Fibroblast of peridontal ligament (primary cell): ENCODE measurements at regions not wholly inside any gene's neighbourhood (a gene's known extent, or its start where the extent isn't known, plus 50 kb on each side); places are given as distances from the start of the nearest gene placed in this dataset.
"Not testable (repeated sequence)": the region's sequence is repeated elsewhere in the genome, so short reads cannot be mapped to it uniquely, and the experiment has no call there.

Experiments
- DNase-seq: peaks from one replicate; pipeline ENCODE4 v3.0.0-alpha.2; 2010; ENCODE audit errors: extremely low read depth

- no peak for DNase-seq
Measured at GRCh38 chr14:71734076-71734475, 198.2 kb upstream of the RGS6 start.

DNA sequence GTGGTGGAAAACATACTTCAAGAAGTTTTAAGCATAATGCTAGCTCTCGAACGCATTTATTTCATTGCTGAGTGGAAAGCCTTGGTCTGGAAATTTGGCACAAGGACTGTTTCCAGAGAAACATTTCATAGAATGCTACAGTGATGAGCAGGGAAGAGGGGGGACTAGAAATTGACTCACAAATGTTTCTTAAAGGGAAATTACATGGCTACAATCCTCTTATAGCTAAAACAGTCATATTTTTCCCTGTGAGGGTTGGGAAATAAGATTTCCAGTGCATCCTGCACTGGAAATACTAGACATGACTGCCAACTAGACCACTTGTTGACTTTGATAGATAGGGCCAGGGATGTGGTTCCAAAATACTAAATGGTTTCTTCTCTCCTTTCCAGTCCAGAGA is 197.3 kb upstream of the RGS6 start:
- no peak for DNase-seq

GRCh38 chr14:71737760-71738159 is 194.5 kb upstream of the RGS6 start:
- DNase-seq, result no peak

- DNase-seq, result no peak
Measured at GRCh38 chr14:71739273-71739990, 192.8 kb upstream of the RGS6 start.

GRCh38 chr14:71741241-71741640 is 191.0 kb upstream of the RGS6 start:
- DNase-seq, result no peak

GRCh38 chr14:71742485-71742884 is 189.7 kb upstream of the RGS6 start:
- DNase-seq, result no peak

DNA sequence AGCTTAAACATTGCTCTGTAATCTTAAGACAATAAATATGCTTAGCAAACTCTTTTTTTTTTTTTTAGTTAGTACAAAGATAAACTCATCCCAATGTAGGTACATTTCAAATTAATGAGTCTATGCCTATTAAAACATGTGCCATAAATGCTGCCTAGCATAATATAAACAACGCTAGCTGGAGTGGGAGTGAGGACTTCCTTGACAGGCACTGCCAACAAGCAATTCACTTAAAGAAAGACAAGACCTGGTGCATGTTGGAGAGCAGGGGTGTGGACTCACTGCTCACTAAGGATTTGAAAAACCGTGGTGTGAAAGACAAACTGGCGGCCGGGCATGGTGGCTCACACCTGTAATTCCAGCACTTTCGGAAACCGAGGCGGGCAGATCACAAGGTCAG is 187.2 kb upstream of the RGS6 start:
- no peak for DNase-seq

- DNase-seq, result no peak
Measured at GRCh38 chr14:71748196-71748595, 184.0 kb upstream of the RGS6 start.

DNA sequence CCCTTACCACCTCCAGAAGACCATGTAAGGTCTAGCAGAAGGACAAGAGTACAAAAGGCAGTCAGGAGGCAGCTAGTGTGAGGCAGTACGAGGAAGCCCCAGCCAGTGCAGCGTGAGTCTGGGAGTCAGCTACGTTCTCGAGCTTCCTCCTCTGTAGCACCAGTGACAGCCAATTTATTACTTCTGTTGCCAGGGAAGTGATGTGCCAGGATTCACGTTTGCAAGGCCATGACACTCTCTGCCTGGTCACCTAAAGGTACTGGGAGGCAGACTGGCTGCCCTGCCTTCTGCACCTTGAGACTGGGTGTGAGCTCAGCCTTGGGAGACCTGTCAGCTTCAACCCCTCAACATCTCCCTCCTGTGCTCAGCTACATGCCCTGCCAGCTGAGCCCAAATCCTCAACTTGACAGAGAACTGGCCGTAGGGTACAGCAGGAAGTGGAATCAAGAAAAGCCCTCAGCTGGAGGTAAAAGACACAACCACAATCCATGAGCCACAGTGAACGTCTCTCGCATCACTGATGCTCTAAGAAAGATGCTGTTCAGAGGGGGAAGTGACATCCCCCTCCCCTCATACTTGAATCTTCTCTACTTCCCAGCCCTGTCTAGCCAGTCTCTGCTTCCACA is 182.5 kb upstream of the RGS6 start:
- DNase-seq, result no peak

DNA sequence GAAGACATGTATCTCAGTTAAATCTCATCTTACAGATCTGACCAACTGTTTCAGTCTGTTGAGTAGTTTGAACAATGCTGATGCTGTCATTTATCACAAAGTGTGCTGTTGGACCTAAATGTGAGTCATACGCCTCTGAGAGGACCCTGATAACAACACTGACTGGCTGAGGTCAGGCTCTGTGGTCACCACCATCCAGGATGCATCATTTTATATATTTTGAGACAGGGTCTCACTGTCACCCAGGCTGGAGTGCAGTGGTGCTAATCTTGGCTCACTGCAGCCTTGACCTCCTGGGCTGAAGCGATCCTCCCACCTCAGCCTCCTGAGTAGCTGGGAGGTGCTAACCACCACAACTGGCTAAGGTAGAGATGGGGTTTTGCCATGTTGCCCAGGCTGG is 181.0 kb upstream of the RGS6 start:
- no peak for DNase-seq

- DNase-seq, result no peak
Measured at GRCh38 chr14:71752111-71752738, 180.0 kb upstream of the RGS6 start.

GRCh38 chr14:71753126-71753830 is 179.0 kb upstream of the RGS6 start:
- peak; percentile 92 for DNase-seq

GRCh38 chr14:71753976-71754375 is 178.3 kb upstream of the RGS6 start:
- DNase-seq, result no peak

DNA sequence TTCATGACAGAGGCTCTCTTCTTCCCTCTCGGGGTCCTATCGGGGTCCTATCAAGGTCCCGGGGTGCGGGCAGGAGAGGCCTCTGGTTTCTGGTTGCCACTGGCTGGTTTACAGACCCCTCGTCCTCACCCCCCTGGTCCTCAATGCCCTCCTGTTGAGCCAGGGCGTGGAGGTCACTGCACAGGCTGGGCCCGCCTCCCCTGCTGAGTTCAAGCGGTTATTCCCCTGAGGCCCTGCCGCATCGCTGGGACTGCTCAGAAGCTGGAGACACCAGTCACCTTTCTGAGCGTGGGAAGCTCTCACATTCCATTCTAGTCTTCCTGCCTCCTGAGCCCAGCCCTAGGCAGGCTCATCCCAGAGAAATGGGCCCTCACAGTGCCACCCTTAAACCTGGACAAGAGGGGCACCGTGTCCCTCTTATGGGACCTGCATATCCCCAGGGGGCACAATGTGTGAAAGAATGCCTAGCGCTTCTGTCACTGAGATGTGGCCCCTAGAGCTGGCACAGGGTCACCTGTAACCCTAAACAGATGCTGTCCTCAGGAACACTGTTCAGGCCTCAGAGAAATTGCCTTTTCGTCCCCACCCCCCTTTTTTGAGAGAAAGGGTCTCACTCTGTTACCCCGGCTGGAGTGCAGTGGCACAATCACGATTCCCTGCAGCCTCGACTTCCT is 177.7 kb upstream of the RGS6 start:
- no peak for DNase-seq

- no peak for DNase-seq
Measured at GRCh38 chr14:71758229-71758951, 173.8 kb upstream of the RGS6 start.

DNA sequence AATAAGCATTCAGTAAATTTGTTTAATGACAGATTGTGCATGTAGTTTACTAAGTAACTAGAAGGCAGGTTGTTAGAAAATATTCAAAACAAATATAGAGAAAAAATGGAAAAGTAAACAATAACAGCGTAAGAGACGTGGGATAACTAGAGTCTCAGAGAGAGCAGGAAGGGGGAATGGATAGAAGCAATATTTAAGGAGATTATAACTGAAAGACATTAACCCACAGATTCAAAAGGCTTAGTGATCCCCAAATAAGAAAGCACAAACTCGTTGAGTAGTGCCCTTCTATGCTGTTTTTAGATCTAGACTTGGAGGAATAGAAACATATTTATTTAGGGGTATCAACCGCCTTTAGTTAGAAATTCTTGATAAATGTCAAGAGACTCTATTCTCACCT is 169.7 kb upstream of the RGS6 start:
- DNase-seq, result no peak

GRCh38 chr14:71764701-71765382 is 167.4 kb upstream of the RGS6 start:
- peak; percentile 48 for DNase-seq

DNA sequence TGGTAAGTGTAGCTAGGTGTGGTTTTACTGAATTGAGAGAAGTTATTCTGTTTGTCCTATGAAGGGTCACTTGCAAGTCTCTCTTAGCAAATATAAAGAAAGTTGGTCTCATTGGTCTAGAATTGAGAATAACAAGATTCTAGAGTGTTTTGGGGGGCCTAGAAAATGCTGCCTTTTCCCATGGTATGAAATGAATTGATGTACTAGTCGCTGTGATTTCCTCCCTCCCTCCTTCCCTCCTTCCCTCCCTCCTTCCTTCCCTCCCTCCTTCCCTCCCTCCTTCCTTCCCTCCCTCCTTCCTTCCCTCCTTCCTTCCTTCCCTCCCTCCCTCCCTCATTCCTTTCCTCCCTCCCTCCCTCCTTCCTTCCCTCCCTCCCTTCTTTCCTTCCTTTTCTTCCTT is 166.7 kb upstream of the RGS6 start:
- DNase-seq, result no peak

- DNase-seq, result no peak
Measured at GRCh38 chr14:71770431-71770830, 161.8 kb upstream of the RGS6 start.

DNA sequence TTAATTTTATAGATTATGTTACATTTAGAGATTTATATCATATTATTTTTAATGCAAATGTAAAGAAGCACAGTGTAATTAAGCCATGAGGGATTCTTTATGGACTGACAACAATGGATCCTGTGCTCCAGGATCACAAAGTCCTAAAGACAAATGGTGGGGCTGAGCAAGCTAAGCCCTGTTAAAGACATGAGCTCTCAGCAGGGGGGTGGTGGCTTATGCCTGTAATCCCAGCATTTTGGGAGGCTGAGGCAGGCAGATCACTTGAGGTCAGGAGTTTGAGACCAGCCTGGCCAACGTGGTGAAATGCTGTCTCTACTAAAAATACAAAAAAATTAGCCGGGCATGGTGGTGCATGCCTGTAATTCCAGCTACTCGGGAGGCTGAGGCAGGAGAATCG is 160.8 kb upstream of the RGS6 start:
- not testable (repeated sequence) for DNase-seq

DNA sequence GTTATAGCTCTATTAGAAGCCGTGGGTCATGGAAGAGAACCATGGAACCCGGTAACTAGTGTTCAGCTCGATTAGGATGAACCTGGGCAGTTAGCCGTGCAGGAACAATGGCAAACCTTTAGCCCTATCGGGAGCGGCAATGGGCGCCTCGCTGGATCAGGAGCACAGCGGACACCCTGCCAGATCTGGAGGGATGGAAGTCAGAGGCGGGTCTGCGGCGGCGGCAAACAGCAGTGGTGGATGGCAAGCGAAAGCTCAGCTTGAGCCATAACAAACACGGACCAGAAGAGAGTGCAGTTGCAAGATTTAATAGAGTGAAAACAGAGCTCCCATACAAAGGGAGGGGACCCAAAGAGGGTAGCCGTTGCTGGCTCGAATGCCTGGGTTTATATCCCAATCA is 160.2 kb upstream of the RGS6 start:
- DNase-seq, result not testable (repeated sequence)
